ENCODE measurements at regions not wholly inside any gene's neighbourhood (a gene's known extent, or its start where the extent isn't known, plus 50 kb on each side); places are given as distances from the start of the nearest gene placed in this dataset.
"Not testable (repeated sequence)": the region's sequence is repeated elsewhere in the genome, so short reads cannot be mapped to it uniquely, and the experiment has no call there.

DNA sequence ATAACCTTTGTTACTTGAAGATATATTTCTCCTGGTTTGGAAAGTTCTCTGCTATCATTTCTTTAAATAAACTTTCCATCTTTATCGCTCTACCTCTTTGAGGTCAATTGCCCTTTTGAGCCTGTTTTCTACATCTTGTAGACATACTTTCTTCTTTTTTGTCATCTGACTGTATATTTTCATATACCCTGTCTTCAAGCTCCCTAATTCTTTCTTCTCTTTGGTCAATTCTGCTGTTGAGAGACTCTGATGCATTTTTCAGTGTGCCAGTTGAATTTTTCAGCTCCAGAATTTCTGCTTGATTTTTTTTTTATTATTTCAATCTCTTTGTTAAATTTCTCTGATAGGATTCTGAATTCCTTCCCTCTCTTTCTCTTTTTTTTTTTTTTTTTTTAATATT, 511.2 kb upstream of the GRAMD2B start:
- no peak for DNase-seq

DNA sequence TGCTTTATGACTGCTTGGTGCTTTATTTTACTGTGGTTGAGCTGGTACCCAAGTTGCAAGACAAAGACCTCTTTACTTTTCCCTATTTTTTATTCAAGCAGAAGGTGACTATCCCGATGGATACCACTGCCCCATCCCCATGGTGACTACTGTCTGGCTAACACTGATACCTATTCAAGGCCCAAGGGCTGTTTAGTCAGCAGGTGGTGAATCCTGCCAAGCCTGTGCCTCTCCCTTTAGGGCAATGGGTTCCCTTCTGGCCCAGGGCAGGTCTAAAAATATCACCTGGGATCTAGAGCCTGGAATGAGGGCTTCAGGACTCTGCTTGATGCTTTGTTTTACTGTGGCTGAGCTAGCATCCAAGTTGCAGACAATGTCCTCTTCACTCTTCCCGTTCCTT, 510.0 kb upstream of the GRAMD2B start:
- DNase-seq = no peak

DNA sequence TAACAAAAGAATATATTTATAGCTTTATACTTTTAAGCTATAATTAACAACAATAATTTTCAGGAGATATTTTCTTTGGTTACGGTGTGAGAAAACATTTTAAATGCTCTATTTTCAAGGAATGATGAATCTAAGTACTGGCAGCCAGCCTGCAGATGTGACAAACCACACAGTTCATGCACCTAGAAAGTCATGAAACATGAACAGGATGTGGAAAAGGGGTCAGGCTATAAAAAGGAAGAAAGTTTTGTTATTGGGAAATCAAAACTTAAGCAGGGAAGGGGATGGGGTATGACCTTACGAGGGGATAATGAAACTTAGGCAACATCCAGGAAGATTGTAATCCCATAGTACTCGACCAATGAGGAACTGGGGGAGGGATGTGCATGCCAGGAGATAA, 508.7 kb upstream of the GRAMD2B start:
- no peak for DNase-seq

DNA sequence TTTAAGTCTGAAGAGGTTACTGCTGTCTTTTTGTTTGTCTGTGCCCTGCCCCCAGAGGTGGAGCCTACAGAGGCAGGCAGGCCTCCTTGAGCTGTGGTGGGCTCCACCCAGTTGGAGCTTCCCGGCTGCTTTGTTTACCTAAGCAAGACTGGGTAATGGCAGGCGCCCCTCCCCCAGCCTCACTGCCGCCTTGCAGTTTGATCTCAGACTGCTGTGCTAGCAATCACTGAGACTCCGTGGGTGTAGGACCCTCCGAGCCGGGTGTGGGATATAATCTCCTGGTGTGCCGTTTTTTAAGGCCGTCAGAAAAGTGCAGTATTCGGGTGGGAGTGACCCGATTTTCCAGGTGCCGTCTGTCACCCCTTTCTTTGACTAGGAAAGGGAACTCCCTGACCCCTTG, 499.3 kb upstream of the GRAMD2B start:
- DNase-seq = not testable (repeated sequence)

DNA sequence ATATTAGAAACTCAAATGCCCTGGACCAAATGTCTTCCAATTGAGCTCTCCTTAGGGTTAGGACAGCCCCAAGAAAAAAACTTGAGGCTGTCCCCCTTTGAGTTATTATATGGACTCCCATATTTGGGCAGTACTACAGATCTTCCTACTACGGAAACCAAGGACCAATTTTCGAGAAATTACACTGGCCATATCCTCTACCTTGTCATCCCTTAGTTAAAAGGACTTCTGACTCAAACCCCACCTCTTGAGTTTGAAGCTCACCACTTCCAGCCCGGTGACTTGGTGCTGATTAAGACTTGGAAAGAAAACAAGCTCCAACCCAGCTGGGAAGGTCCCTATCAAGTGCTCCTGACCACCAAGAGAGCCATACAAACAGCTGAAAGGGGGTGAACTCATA, 497.0 kb upstream of the GRAMD2B start:
- DNase-seq = no peak

DNA sequence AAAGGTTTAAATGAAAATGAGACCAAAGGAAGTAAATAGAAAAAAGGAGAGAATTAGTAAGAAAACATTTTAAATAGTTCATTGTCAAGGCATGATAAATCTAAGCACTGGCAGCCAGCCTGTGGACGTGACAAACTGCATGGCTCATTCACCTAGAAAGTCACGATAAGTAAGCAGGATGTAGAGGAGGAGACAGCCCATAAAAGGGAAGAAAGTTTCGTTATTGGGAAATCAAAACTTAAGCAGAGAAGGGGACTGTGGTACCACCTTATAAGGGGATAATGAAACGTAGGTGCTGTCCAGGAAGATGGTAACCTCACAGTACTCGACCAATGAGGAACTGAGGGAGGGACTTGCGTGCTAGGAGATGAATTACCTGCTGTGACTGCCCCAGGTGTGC, 494.5 kb upstream of the GRAMD2B start:
- no peak for DNase-seq

DNA sequence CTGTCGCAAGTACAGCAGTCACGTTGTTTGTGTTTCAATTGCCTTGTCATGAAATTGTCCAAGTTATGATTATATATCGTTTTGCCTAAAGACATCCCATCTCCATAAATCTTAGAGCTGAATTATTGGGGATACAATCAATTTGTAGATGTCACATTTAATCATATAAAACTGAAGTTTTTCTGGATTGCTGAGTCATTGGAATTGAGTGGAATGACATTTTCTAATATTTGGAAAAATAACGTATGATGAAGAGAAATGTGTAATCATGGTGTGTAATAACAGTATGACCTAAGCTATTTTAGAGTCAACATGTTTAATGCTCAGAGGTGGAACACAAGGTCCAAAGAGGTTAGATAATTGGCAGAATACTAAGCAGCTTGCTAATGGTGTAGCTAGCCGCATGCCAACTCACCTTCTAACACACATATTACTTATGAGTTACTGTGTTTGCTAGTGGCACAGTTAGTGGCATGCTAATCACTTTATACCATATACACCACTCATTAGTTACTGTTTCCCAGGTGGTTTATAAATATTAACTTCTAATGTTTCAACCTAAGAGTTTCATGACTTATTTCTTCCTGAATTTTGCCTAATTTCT, 473.1 kb upstream of the GRAMD2B start:
- no peak for DNase-seq

DNA sequence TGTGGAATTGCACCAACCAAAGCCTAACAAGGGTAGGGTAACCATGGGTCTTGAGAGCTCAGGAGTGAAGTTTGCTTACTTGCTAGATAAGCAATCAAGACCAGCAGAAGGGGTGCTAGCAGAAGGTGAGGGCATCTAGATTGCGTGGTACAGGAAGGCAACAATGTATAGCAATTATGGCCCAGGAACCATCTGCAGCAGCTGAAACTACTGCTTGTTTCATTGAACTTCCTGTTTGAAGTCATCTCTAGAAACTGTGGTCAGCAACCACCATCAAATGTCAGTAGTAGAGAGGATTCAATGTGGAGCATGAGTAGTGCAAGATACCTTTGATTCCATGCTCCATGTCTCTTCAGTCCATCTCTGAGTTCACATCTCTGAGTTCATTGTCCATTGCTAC, 462.1 kb upstream of the GRAMD2B start:
- DNase-seq = no peak

DNA sequence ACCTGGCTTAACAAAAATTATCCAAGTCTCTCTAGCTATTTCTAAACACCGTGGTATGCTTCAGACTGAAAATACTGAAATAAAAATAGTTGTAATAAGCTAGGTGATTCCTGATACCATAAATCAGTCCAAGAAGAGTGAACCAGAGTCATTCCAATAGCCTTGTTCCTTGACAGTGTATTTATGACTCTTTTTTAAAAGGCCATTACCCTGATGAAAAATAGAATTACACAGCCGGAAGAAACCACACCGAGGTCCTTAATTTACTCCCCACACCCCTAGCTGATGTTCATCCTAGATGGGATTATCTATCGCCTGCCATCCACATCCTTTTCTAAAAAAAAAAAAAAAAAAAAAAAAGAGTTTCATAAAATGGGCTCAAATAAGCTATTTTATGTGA, 457.6 kb upstream of the GRAMD2B start:
- DNase-seq = no peak

DNA sequence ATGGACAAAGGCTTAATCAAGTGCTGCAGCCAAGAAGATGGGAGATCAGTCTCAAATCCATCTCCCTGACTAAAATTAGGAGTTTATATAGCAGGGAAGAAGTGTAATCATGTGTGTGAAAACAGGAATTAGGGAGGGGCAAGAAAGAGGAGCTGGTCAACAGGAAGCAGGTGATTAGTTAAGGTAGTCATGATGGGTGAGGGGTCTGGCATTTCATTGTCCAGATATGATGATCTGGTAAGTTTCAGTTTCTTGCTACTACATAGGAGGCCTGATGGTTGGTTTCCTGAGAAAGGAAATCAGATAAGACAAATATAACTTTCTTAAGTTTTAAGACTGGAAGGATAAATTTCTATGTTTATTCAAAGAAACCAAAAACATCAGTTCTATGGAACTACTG, 455.6 kb upstream of the GRAMD2B start:
- no peak for DNase-seq

DNA sequence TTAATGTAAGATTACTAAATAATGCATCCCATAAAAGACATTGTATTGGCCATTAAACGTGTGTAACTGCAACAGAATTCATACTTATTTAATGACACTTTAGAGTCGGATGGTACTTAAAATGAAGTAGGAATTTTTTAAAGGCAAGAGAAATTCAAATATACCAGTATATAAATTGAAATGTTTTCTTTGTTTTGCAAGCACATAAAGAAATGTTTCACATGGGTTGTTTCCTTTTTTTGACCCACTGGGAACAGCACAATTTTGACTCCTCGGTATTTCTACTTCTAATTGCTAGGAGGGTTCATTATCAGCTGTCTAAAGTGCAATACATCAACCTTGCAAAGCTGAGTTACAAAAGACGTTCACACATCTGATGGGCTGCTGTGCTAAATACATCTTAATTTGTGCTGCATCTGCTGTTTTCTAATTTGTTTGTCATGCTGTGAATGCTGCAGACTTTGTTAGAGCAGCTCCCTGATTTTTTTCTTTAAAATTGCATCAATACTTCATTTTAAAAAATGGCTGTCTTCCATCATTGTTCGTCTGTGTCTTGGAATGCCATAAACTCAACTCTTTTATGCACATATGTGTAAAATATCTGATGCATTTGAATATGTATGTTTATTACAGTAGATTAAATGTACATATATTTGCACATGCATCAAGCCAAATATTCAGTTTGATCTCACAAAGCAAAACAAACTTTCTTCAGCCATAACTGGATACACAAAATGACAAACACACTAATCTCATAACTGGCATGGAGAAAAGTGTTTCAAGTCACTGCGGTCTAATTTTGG, 454.0 kb upstream of the GRAMD2B start:
- no peak for DNase-seq

DNA sequence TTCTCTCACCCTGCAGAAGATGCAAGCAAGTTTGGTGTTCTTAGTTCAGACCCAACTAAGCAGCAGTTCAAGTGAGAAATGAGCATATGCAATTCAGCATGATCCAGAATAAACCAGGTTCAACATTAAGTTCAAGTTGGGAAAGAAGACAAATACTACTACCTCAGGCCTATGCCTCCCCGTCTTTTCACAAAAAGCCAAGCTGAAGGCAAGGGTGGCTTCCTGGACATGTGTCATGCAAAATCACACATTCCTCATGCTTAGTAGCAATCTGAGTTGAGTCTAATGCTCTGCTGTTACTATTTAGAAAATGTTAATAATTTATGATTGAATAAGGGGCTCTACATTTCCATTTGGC, 453.4 kb upstream of the GRAMD2B start:
- no peak for DNase-seq

DNA sequence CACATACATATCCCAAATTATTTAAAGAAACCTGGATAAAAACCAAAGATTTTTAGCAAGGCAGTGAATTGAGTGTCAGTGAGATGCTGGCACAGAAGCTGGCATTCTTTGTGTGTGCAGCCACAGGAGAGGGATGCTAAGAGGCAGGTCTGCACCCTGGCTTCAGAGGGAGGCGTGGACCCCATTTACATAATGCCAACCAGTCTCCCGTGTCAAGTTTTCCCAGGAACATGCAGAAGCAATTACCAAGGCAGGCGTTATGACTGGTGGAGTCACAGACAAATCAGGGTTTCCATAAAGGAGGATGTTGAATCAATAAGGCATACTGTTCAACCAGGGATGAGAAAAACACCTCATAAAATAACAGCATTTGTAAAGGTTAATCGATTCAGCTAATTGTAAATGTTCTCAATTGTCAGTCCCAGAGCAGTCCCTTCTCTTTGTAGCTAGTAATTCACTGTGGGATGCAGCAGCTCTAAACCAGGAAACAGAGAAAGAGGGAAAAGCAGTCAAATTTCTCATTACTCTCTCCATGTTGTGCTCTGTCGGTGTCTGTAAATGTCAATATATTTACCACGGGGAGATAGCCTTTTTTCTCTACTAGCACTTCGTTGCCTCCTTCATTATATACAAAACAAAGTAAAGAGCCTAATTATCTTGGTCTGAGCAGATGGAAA, 452.4 kb upstream of the GRAMD2B start:
- no peak for DNase-seq

DNA sequence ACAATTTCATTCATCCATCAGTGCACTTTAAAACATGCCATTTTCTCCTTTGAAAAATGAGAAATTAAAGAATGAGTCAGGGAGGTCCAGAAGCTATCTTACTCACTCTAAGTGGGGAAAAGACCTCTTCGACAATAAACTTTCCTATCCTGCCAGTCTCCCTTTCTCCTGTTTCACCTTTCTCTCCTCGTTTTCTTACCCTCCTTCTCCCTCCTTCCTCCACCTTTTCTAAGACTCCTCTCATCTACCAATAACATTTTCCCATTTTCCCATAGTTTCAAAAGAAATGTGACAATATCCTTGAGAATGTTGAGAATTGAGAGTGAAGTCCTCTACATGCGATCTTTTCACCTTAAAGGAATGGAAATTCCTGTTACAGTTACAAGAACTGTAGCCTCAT, 450.5 kb upstream of the GRAMD2B start:
- DNase-seq = no peak

DNA sequence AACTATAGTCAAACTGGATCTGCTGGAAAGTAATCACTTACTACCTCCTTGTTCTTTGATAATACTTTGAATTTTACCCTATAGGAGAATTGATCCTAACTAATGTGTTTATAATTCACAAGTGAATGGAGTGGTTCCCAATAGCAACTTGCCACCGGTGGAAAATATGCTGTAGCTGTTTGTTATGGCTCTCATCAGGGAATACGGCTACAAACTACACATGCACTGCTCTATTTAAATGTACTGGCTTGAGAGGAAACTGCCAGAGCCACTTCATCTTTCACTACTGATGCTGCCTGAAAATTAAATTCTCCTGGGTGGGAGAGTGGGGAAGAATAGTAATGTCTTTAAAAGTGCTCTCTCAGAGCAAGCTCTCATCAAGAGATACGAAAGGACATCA, 448.5 kb upstream of the GRAMD2B start:
- no peak for DNase-seq

DNA sequence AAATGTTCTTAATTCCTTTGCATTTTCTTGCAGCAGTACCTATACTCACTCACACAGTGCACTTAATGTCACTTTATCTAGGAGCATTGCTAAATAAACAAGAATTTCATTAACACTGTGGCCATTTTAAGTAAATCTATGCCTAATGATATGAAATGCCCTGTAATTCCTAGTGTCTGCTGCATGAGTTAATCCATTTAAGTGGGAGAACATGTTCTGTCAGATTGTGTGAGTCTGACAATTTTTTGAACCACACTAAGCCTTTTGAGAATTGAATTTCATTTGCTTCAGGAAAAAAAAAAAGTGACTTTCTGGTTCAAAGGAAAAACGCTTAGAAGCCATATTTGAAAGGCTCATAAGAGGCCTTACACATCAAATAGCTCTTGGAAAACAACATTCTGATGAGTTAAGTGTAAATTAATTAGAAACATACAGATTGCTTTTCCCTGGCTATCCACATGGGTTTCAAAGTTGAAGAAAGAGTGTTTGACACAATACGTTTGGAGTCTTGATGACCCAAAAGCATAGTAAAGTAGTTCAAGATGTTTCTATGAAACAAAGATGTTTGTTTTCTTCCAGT, 446.7 kb upstream of the GRAMD2B start:
- no peak for DNase-seq

DNA sequence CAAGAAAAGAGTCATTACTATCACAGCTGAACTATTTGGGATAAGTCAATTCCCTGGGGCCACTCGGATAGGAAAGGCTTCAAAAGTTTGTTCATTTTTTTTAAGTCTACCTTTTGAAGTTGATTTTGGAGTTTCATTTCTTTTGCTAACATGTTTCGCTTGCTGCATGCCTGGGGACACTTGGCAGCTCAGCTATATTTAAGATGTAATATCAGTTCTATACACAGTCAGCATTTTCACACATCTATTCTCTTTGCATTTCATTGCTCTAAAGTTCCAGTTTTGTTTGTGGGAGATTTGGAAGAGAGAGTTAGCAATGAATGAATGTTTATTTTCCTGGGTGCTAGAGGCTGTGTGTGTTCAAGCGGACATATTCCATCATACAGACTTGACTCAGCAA, 445.2 kb upstream of the GRAMD2B start:
- no peak for DNase-seq

DNA sequence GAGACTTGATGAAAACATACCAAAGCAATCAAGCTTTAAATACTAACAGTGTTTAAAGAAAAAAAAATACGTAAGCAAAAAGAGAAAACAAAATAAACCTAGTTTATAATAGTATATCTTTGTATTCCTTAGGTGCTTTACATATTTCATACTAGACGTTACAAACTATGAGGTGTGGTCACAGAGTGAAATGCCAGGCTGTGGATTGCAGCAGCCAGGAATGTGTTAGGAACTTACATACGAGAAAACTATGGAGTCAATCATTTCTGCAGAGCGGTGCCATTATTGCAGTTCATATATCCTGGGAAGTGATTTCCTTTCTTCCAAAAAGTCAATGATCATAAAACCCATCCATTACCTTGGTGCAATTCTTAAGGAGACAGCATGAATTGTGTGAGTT, 443.6 kb upstream of the GRAMD2B start:
- DNase-seq = no peak

DNA sequence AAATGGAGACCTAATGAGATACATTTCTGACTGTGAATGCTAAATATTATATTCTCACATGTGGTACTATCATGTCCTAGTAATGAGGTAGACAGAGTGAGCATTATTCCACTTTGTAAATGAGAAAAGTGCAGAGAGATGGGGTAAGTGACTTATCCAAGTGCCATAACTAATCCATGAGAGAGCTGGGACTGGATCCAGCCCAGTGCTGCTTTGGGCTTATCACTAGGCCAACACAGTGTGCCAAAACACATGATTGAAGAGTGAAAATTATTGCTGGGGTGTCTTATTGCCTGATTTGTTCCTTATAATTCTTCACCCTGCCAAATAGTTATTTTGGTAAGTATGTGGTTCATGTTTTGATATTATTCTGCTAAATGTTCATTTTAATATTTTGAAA, 442.2 kb upstream of the GRAMD2B start:
- no peak for DNase-seq

DNA sequence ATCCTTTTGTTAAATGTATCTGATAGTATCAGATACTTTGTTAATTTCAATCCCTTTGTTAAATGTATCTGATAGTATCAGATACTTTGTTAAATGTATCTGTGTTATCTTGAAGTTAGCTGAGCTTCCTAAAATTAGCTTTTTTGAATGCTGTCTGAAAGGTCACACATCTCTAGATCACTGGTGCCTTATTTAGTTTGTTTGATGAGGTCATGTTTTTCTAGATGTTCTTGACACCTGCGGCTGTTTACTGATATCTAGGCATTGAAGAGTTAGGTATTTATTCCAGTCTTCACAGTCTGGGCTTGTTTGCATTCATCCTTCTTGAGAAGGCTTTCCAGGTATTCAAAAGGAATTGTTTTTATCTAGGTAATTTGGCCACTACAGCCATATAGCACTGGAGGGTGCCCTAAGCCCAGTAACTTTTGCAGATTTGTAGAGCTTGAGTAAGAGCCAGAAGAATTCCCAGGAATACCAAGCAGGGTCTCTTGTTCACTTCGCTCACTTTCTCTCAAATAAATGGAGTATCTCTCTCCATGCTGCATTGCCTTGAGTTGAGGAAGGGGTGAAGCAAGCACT, 435.4 kb upstream of the GRAMD2B start:
- DNase-seq = no peak

DNA sequence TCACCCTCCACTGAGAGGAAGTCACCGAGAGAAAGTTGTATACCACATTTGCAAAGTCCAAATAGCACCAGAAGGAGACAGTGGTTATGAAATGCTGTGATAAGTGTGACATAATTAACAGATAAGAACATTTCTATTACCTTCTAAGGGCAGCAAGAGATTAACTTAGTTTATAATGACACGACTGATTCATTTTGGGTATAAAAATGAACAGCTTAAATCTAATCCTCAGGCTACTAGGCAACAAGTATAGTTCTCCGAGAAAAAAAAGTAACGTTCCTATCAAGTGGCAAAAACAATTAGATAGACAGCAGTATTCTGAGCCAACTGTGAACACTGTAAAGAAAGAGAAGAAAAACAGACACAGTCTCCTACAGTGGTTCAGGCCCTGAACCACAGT, 431.2 kb upstream of the GRAMD2B start:
- no peak for DNase-seq

DNA sequence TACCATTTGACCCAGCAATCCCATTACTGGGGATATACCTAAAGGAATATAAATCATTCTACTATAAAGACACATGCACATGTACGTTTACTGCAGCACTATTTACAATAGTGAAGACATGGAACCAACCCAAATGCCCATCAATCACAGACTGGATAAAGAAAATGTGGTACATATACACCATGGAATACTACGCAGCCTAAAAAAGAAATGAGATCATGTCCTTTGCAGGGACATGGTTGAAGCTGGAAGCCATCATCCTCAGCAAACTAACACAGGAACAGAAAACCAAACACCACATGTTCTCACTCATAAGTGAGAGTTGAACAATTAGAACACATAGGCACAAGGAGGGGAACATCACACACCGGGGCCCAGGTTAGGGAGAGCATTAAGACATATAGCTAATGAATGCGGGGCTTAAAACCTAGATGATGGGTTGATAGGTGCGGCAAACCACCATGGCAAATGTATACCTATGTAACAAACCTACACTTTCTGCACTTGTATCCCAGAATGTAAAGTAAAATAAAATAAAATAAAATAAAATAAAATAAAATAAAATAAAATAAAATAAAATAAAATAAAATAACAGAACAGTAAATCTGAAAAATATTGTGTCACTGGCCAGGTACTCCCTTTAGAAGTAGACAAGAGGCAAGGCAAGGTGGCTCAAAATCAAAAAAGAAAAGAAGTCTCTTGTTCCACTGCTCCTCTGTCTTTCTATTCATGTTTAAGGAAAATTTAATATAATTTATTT, 423.8 kb upstream of the GRAMD2B start:
- DNase-seq = not testable (repeated sequence)

DNA sequence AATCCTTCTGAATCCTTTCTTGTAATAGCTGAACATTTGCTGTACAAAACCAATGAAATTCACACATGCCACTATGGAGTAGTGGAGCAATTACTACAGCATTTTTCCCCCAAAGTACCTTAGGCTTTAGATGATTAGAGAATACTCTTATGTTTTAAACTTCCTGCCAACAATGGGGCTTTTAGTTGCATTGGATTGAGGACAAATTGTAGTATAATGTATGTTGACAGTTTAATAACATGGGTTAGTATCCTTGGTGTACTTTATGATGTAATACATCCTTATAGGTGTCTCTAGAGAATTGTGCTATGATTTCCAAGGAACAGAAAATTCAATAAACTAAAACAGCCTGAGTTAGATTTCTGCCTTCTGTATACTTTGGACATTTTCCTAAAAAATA, 422.7 kb upstream of the GRAMD2B start:
- DNase-seq = no peak
